Transverse colon (tissue), 4 donors: ENCODE measurements at regions not wholly inside any gene's neighbourhood (a gene's known extent, or its start where the extent isn't known, plus 50 kb on each side); places are given as distances from the start of the nearest gene placed in this dataset.

Experiments
- DNase-seq: peaks from one replicate; pipeline ENCODE4 v3.0.0-alpha.2; 2019
- H3K27ac ChIP-seq, 4 donors: fragments of 200-600 bp; sonication (generic); 2 replicates each; pipeline ENCODE4 v1.5.1; 2016 to 2018; ENCODE audit warnings: inconsistent platforms in 4 of 4
- H3K27me3 ChIP-seq: fragments of 200-600 bp; sonication (generic); 2 replicates; pipeline ENCODE4 v1.5.1; 2017; ENCODE audit warnings: inconsistent platforms
- H3K36me3 ChIP-seq, 4 donors: fragments of 200-600 bp; sonication (generic); 2 replicates each; pipeline ENCODE4 v1.5.1; 2017 to 2019; ENCODE audit warnings: inconsistent platforms in 4 of 4
- H3K4me1 ChIP-seq, 4 donors: fragments of 200-600 bp; sonication (generic); 2 replicates each; pipeline ENCODE4 v1.5.1; 2017 to 2020; ENCODE audit warnings: inconsistent platforms in 4 of 4
- H3K4me3 ChIP-seq, 4 donors: fragments of 200-600 bp; sonication (generic); 1 replicate in 1 of 4; 2 replicates in 3 of 4; pipeline versions ENCODE4 v1.5.1 to v1.6.1; 2017 to 2019; ENCODE audit warnings: inconsistent platforms in 4 of 4
- H3K9me3 ChIP-seq, 2 donors: fragments of 200-600 bp; sonication (generic); 2 replicates each; pipeline ENCODE4 v1.5.1; 2017 to 2019; ENCODE audit warnings: inconsistent platforms in 2 of 2
- CTCF ChIP-seq, 5 experiments: fragments of 200-600 bp in 3 of 5; fragments of 450-650 bp in 2 of 5; sonication (generic) in 3 of 5; IDR thresholded peaks; 1 replicate in 2 of 5; 2 replicates in 3 of 5; pipeline ENCODE4 v1.5.1; 2016 to 2017; ENCODE audit warnings: antibody characterized with exemption in 5 of 5, inconsistent platforms in 3 of 5, mild to moderate bottlenecking in 2 of 5, moderate library complexity in 1 of 5
- EP300 ChIP-seq: sonication (generic); formaldehyde crosslinking; IDR thresholded peaks from one replicate; pipeline ENCODE4 v1.6.1; 2017; ENCODE audit warnings: antibody characterized with exemption, low read depth
- POLR2A ChIP-seq: fragments of 450-650 bp; IDR thresholded peaks from one replicate; pipeline ENCODE4 v1.6.1; 2016; ENCODE audit warnings: antibody characterized with exemption, mild to moderate bottlenecking, moderate library complexity
- POLR2AphosphoS5 ChIP-seq, 3 donors: sonication (generic); formaldehyde crosslinking; IDR thresholded peaks; one replicate each; pipeline ENCODE4 v1.6.1; 2016; ENCODE audit warnings: antibody characterized with exemption in 3 of 3
- WGBS, 2 donors: methylation state at CpG; one replicate each; pipeline ENCODE4 v1.1.5; 2018; ENCODE audit warnings: low coverage in 1 of 2; 5-methylcytosine and 5-hydroxymethylcytosine counted together
- in situ Hi-C, 4 donors: fragments of 200-750 bp; cut with MboI; loops; one replicate each; pipeline versions ENCODE4 v1.15.0 to v1.15.1; 2017; ENCODE audit warnings: low sequenced_read_pairs in 3 of 4, low pct_ligation_motif_present in 1 of 4, low pct_unique_long_range_greater_than_20kb in 1 of 4
- intact Hi-C: fragments of 100-400 bp; cut with DNase I; formaldehyde crosslinking; loops from one replicate; pipeline ENCODE4 v1.15.1; 2023; ENCODE audit warnings: low total_unique reads

GRCh38 chr20:60201198-60201835 lies 243.1 kb downstream of the CDH26 start:
- Histone ChIP-seq H3K27ac (no peak overlapping the region), H3K9me3 (no peaks in the 10 kb centered on the region), H3K27me3 (no peaks in the 10 kb centered on the region), H3K4me1 (no peaks in the 10 kb centered on the region), H3K4me3 (no peak overlapping the region), H3K36me3 (no peaks in the 10 kb centered on the region)
- WGBS, 2 donors = 73 to 85% methylated on average over 2 of the region's 2 CpGs
- intact Hi-C loops = no loop called here
- DNase-seq = no peak
- in situ Hi-C loops = loop anchor here (25.0 kb wide), 2 partner anchors 1011 to 1036 kb away; no protein-coding TSS in a partner anchor
- TF ChIP-seq POLR2AphosphoS5 (IDR thresholded peaks at IDR 0.05) (no peak), EP300 (no peak), POLR2A (no peak), CTCF (IDR thresholded peaks at IDR 0.05) (no peak)

GRCh38 chr20:60202046-60202445 lies 243.8 kb downstream of the CDH26 start:
- Histone ChIP-seq H3K27ac (no peak overlapping the region), H3K4me1 (no peaks in the 10 kb centered on the region), H3K36me3 (no peaks in the 10 kb centered on the region), H3K9me3 (no peaks in the 10 kb centered on the region), H3K4me3 (no peak overlapping the region), H3K27me3 (no peaks in the 10 kb centered on the region)
- TF ChIP-seq POLR2A = no peak
- TF ChIP-seq POLR2AphosphoS5 (IDR thresholded peaks at IDR 0.05) = no peak
- TF ChIP-seq EP300 = no peak
- TF ChIP-seq CTCF (IDR thresholded peaks at IDR 0.05) = no peak
- WGBS, 2 donors = 68 to 73% methylated on average over 3 to 5 of the region's 5 CpGs
- intact Hi-C loops = no loop called here
- in situ Hi-C loops = loop anchor here (25.0 kb wide), 2 partner anchors 1010 to 1035 kb away; no protein-coding TSS in a partner anchor
- DNase-seq = no peak

- in situ Hi-C loops = loop anchor here (25.0 kb wide), 2 partner anchors 1009 to 1034 kb away; no protein-coding TSS in a partner anchor
Measured at GRCh38 chr20:60203451-60203850, 245.2 kb downstream of the CDH26 start.

GRCh38 chr20:60204601-60205000 lies 246.4 kb downstream of the CDH26 start:
- no peak for DNase-seq
- 56 to 64% methylated on average over 3 to 4 of the region's 4 CpGs for WGBS, 2 donors
- H3K27ac ChIP-seq = no peak overlapping the region
- intact Hi-C loops = no loop called here
- H3K4me3 ChIP-seq = no peak overlapping the region
- TF ChIP-seq EP300 = no peak
- TF ChIP-seq POLR2AphosphoS5 (IDR thresholded peaks at IDR 0.05) = no peak
- TF ChIP-seq POLR2A = no peak
- no peak for TF ChIP-seq CTCF (IDR thresholded peaks at IDR 0.05)
- no peaks in the 10 kb centered on the region for H3K4me1 ChIP-seq
- H3K27me3 ChIP-seq = no peaks in the 10 kb centered on the region
- H3K9me3 ChIP-seq = no peaks in the 10 kb centered on the region
- in situ Hi-C loops = loop anchor here (25.0 kb wide), 2 partner anchors 1008 to 1033 kb away; no protein-coding TSS in a partner anchor
- no peaks in the 10 kb centered on the region for H3K36me3 ChIP-seq

More at GRCh38 chr20:60203451-60203850, 245.2 kb downstream of the CDH26 start:
- no peak for DNase-seq
- Histone ChIP-seq H3K9me3 (no peaks in the 10 kb centered on the region), H3K4me3 (no peak overlapping the region), H3K36me3 (no peaks in the 10 kb centered on the region), H3K27me3 (no peaks in the 10 kb centered on the region), H3K27ac (no peak overlapping the region), H3K4me1 (no peaks in the 10 kb centered on the region)
- intact Hi-C loops = no loop called here
- 56% methylated on average over 6 of the region's 6 CpGs; no CpG with 5 or more reads in 1 of the 2 donors for WGBS, 2 donors
- TF ChIP-seq CTCF (IDR thresholded peaks at IDR 0.05) (no peak), POLR2A (no peak), POLR2AphosphoS5 (IDR thresholded peaks at IDR 0.05) (no peak), EP300 (no peak)
